ENCODE measurements at regions not wholly inside any gene's neighbourhood (a gene's known extent, or its start where the extent isn't known, plus 50 kb on each side); places are given as distances from the start of the nearest gene placed in this dataset.

GRCh38 chr1:88029899-88030298 lies 654.2 kb upstream of the PKN2 start:
- no peaks in the 10 kb centered on the region for H3K27me3 ChIP-seq (ENCODE audit: insufficient read depth, low read length)
- no peaks in the 10 kb centered on the region for H3K9me3 ChIP-seq (ENCODE audit: low read depth, low read length)
- H3K4me1 ChIP-seq (ENCODE audit: insufficient read depth, low read length), result no peaks in the 10 kb centered on the region
- H3K4me3 ChIP-seq (ENCODE audit: low read length), result no peak overlapping the region

DNA sequence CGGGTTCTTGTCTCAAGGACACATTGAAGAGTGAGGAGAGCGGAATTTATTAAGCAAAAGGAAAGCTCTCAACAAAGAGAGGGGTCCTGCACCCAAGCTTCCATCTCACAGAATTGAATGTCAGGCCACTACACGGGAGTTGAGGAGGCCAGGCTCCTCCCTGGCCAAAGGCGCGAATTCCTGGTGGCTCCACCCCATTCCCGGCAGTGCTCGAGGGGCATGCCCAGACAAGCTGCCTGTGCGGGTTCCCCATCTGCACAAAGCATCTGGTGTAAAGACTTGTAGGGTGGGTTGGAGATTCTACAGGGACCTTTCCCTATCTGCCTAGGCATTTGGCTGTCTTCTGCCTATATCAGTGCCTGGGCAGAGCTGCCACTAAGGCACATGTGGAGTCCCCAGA lies 648.5 kb upstream of the PKN2 start:
- Histone ChIP-seq H3K27me3 (ENCODE audit: insufficient read depth, low read length) (no peaks in the 10 kb centered on the region), H3K4me3 (ENCODE audit: low read length) (no peak overlapping the region), H3K4me1 (ENCODE audit: insufficient read depth, low read length) (no peaks in the 10 kb centered on the region), H3K9me3 (ENCODE audit: low read depth, low read length) (peaks cover 21% of the 10 kb centered on the region)

DNA sequence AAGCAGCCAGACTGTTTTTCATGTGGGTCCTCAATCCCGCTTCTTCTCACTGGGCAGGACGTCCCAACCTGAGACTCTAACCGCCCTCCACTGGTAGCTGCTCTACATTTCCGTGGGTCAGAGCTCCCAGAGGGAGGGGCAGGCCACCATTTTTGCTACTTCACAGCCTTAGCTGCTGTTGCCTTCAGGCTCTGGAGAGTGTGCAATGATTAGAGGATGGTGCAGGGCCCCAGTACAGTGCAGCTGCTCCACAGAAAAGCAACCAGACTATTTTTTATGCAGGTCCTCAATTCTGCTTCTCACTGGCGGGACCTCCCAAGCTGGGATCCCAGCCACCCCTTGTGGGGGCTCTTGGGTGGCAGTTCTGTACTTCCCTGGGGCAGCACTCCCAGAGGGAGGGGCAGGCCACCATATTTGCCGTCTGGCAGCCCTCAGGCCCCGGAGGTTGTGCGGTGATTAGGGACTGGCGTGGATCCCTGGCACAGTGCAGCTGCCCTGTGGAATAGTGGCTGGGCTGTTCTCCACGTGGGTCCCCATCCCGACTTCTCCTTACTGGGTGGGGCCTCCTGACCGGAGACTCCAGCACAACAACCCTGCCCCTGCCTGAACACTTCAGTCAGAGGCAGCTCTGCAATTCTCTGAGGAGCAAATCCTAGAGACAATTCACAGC lies 647.6 kb upstream of the PKN2 start:
- no peaks in the 10 kb centered on the region for H3K4me1 ChIP-seq (ENCODE audit: insufficient read depth, low read length)
- no peak overlapping the region for H3K4me3 ChIP-seq (ENCODE audit: low read length)
- H3K27me3 ChIP-seq (ENCODE audit: insufficient read depth, low read length), result no peaks in the 10 kb centered on the region
- H3K9me3 ChIP-seq (ENCODE audit: low read depth, low read length), result peaks cover 22% of the 10 kb centered on the region

GRCh38 chr1:88039240-88039639 lies 644.8 kb upstream of the PKN2 start:
- no peak overlapping the region for H3K4me3 ChIP-seq (ENCODE audit: low read length)
- no peaks in the 10 kb centered on the region for H3K4me1 ChIP-seq (ENCODE audit: insufficient read depth, low read length)
- H3K9me3 ChIP-seq (ENCODE audit: low read depth, low read length), result peaks cover 22% of the 10 kb centered on the region
- H3K27me3 ChIP-seq (ENCODE audit: insufficient read depth, low read length), result no peaks in the 10 kb centered on the region

GRCh38 chr1:88043834-88044233 lies 640.2 kb upstream of the PKN2 start:
- Histone ChIP-seq H3K4me1 (ENCODE audit: insufficient read depth, low read length) (no peaks in the 10 kb centered on the region), H3K4me3 (ENCODE audit: low read length) (no peak overlapping the region), H3K27me3 (ENCODE audit: insufficient read depth, low read length) (no peaks in the 10 kb centered on the region), H3K9me3 (ENCODE audit: low read depth, low read length) (peaks cover 18% of the 10 kb centered on the region)

GRCh38 chr1:88052167-88052566 lies 631.9 kb upstream of the PKN2 start:
- no peaks in the 10 kb centered on the region for H3K4me1 ChIP-seq (ENCODE audit: insufficient read depth, low read length)

GRCh38 chr1:88053065-88053464 lies 631.0 kb upstream of the PKN2 start:
- Histone ChIP-seq H3K4me3 (ENCODE audit: low read length) (no peak overlapping the region), H3K27me3 (ENCODE audit: insufficient read depth, low read length) (no peaks in the 10 kb centered on the region), H3K9me3 (ENCODE audit: low read depth, low read length) (no peaks in the 10 kb centered on the region), H3K4me1 (ENCODE audit: insufficient read depth, low read length) (no peaks in the 10 kb centered on the region)

More at GRCh38 chr1:88052167-88052566, 631.9 kb upstream of the PKN2 start:
- Histone ChIP-seq H3K27me3 (ENCODE audit: insufficient read depth, low read length) (no peaks in the 10 kb centered on the region), H3K4me3 (ENCODE audit: low read length) (no peak overlapping the region), H3K9me3 (ENCODE audit: low read depth, low read length) (no peaks in the 10 kb centered on the region)

- H3K4me3 ChIP-seq (ENCODE audit: low read length), result no peak overlapping the region
- no peaks in the 10 kb centered on the region for H3K27me3 ChIP-seq (ENCODE audit: insufficient read depth, low read length)
- no peaks in the 10 kb centered on the region for H3K4me1 ChIP-seq (ENCODE audit: insufficient read depth, low read length)
- no peaks in the 10 kb centered on the region for H3K9me3 ChIP-seq (ENCODE audit: low read depth, low read length)
These were observed 627.2 kb upstream of the PKN2 start for GRCh38 chr1:88056881-88057280.

DNA sequence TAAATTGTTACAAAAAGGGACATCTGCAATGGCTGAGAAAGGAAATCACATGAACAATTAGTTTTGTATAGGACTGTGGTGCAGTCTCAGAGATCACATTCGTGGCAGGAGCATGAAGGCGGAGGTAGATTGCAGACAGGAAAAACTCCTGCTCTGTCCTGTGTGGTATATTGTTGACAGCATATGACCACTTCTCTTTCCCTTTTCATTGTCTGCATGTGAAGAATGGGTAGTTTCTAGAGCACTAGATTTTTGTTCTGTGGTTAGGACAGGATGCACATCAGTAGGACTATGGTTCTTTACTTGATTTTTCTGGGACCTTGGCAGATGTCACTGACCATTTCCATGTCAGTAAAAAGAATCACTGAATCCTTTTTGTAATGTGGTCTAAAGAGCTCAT lies 625.9 kb upstream of the PKN2 start:
- Histone ChIP-seq H3K4me3 (ENCODE audit: low read length) (no peak overlapping the region), H3K9me3 (ENCODE audit: low read depth, low read length) (no peaks in the 10 kb centered on the region), H3K27me3 (ENCODE audit: insufficient read depth, low read length) (no peaks in the 10 kb centered on the region), H3K4me1 (ENCODE audit: insufficient read depth, low read length) (no peaks in the 10 kb centered on the region)

DNA sequence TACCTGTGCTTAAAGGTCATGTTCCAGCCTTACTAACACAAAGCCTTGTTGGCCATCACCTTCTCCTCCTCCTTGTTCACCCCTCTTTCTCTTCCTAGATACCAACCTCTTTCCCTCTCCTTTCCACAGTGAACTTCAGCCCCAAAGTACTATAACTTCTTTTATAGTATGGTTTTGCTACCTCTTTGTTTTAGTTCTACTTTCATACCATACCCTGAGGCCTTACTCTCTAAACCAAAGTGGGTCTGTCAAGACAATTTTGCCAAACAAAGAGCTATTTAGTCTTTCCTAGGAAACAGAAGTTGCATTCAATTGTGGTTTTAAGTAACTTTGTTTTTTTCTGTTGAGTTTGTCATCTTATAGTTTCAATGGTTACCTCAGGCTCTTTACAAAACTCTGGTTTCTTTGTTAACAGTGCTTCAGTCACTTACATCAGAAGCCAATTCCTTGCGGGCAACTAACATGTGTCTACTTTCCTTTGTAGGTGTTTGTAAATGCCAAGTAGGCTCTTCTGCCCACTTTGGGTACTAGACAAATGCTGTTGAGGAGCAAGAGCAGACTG lies 623.9 kb upstream of the PKN2 start:
- Histone ChIP-seq H3K9me3 (ENCODE audit: low read depth, low read length) (no peaks in the 10 kb centered on the region), H3K27me3 (ENCODE audit: insufficient read depth, low read length) (no peaks in the 10 kb centered on the region), H3K4me1 (ENCODE audit: insufficient read depth, low read length) (no peaks in the 10 kb centered on the region), H3K4me3 (ENCODE audit: low read length) (no peak overlapping the region)

GRCh38 chr1:88060750-88061491 lies 623.2 kb upstream of the PKN2 start:
- no peaks in the 10 kb centered on the region for H3K4me1 ChIP-seq (ENCODE audit: insufficient read depth, low read length)
- H3K4me3 ChIP-seq (ENCODE audit: low read length), result no peak overlapping the region
- H3K9me3 ChIP-seq (ENCODE audit: low read depth, low read length), result no peaks in the 10 kb centered on the region
- no peaks in the 10 kb centered on the region for H3K27me3 ChIP-seq (ENCODE audit: insufficient read depth, low read length)

- H3K4me3 ChIP-seq (ENCODE audit: low read length), result no peak overlapping the region
- H3K27me3 ChIP-seq (ENCODE audit: insufficient read depth, low read length), result no peaks in the 10 kb centered on the region
- no peaks in the 10 kb centered on the region for H3K9me3 ChIP-seq (ENCODE audit: low read depth, low read length)
- no peaks in the 10 kb centered on the region for H3K4me1 ChIP-seq (ENCODE audit: insufficient read depth, low read length)
These were observed 622.4 kb upstream of the PKN2 start for GRCh38 chr1:88061492-88062177.

GRCh38 chr1:88062650-88063153 lies 621.4 kb upstream of the PKN2 start:
- H3K4me3 ChIP-seq (ENCODE audit: low read length), result no peak overlapping the region
- H3K4me1 ChIP-seq (ENCODE audit: insufficient read depth, low read length), result no peaks in the 10 kb centered on the region
- no peaks in the 10 kb centered on the region for H3K27me3 ChIP-seq (ENCODE audit: insufficient read depth, low read length)
- H3K9me3 ChIP-seq (ENCODE audit: low read depth, low read length), result no peaks in the 10 kb centered on the region

DNA sequence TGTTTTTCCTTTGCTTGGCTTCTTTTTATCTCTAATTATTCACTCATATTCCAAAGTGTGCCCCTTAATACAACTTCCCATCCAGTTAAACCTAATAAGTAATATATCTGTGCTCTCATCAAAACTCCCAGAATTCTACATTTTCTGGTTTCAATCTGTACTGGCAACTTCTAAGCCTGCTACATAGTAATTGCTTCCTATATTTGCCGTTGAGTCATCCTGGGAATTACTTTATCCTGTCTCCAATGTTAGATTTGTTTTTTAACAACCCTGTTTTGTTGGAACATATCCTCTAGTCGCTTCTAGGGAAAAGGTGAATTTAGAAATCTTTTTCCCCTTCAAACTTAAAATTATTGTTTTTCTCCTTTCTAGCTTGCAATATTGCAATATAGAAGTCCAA lies 620.5 kb upstream of the PKN2 start:
- no peaks in the 10 kb centered on the region for H3K27me3 ChIP-seq (ENCODE audit: insufficient read depth, low read length)
- H3K4me1 ChIP-seq (ENCODE audit: insufficient read depth, low read length), result no peaks in the 10 kb centered on the region
- no peak overlapping the region for H3K4me3 ChIP-seq (ENCODE audit: low read length)
- no peaks in the 10 kb centered on the region for H3K9me3 ChIP-seq (ENCODE audit: low read depth, low read length)

GRCh38 chr1:88068407-88068960 lies 615.6 kb upstream of the PKN2 start:
- Histone ChIP-seq H3K9me3 (ENCODE audit: low read depth, low read length) (no peaks in the 10 kb centered on the region), H3K27me3 (ENCODE audit: insufficient read depth, low read length) (no peaks in the 10 kb centered on the region), H3K4me3 (ENCODE audit: low read length) (no peak overlapping the region), H3K4me1 (ENCODE audit: insufficient read depth, low read length) (no peaks in the 10 kb centered on the region)

All from mononuclear cell (primary cell).